ENCODE measurements at regions not wholly inside any gene's neighbourhood (a gene's known extent, or its start where the extent isn't known, plus 50 kb on each side); places are given as distances from the start of the nearest gene placed in this dataset.

DNA sequence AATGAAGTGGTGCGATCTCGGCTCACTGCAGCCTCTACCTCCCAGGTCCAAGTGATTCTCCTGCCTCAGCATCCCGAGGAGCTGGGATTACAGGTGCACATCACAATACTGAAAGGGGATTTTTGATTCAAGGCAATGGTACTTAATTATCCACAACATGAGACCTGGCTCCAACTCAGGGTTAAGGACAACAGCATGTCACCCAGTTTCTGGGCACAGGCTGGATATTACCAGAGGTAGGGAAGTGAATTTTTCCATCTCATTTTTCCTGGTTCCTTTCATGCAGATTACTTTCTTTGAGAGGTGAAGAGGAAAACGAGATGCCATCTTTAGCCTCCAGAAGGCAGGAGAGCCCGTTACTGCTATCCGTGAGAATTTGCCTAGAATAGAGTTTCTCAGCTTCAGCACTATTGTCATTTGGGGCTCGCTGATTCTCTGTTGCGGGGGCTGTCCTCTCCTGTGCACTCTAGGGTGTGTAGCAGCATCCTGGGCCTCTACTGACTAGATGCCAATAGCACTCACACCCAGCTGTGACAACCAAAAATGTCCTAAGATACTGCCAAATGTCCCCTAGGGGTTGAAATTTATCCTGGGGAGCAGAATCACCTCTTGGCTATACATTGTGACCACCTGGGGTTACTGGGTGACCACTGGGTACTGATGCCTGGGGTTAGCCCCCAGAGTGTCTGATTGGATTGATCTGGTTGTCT lies 121.8 kb upstream of the NDP start:
- no peak overlapping the region for H2BK20ac ChIP-seq (ENCODE audit: low read depth, low read length)
- H2BK120ac ChIP-seq (ENCODE audit: low read depth, low read length) = no peak overlapping the region
- no peak overlapping the region for H3K23ac ChIP-seq (ENCODE audit: low read depth, low read length)
- ChIA-PET CTCF (no interaction called here), POLR2A (ENCODE audit: unreplicated experiment) (no interaction called here)
- H3K14ac ChIP-seq (replicated peaks; ENCODE audit: low read depth, low read length) = no peak overlapping the region
- no TSS peak for BruUV-seq (replicated peaks)
- H3K4ac ChIP-seq (ENCODE audit: low read depth, low read length) = no peak overlapping the region
- H3K9me3 ChIP-seq (ENCODE audit: control insufficient read depth, insufficient read depth, low read length) = no peaks in the 10 kb centered on the region
- no peaks in the 10 kb centered on the region for H3K9me1 ChIP-seq (ENCODE audit: insufficient read depth, low read length)
- no peaks in the 10 kb centered on the region for H3K79me1 ChIP-seq (ENCODE audit: low read depth in 1 of 2, low read length in 2 of 2)
- H3K4me1 ChIP-seq (ENCODE audit: control insufficient read depth, insufficient read depth, low read length) = no peaks in the 10 kb centered on the region
- no peak overlapping the region for H2AK5ac ChIP-seq (ENCODE audit: low read depth, low read length)
- dilution Hi-C loops (cut with HindIII; ENCODE audit: low sequenced_read_pairs, unreplicated experiment) = no loop called here
- H3K4me3 ChIP-seq (ENCODE audit: insufficient read depth, low read depth, low read length) = no peak overlapping the region
- no peak overlapping the region for H4K5ac ChIP-seq (ENCODE audit: low read depth, low read length)
- H3K9ac ChIP-seq (ENCODE audit: low read depth, low read length) = no peak overlapping the region
- H3K18ac ChIP-seq (ENCODE audit: low read depth, low read length) = no peak overlapping the region
- no peaks in the 10 kb centered on the region for H3K36me3 ChIP-seq (ENCODE audit: control insufficient read depth, insufficient read depth, low read length)
- H3K27me3 ChIP-seq (ENCODE audit: control insufficient read depth, insufficient read depth, low read length) = peaks cover 8% of the 10 kb centered on the region
- no peak overlapping the region for H2BK5ac ChIP-seq (ENCODE audit: low read depth, low read length, poor library complexity, severe bottlenecking)
- no peak overlapping the region for H3K56ac ChIP-seq (ENCODE audit: extremely low read depth, insufficient read depth, low read length)
- H2BK15ac ChIP-seq (ENCODE audit: low read depth, low read length) = no peak overlapping the region
- no peak overlapping the region for H2AK9ac ChIP-seq (replicated peaks; ENCODE audit: low read depth, low read length, poor library complexity)
- in situ Hi-C loops (cut with MboI; ENCODE audit: low sequenced_read_pairs) = no loop called here
- WGBS, 2 experiments (ENCODE audit: extremely low coverage in 2 of 2, insufficient read length in 1 of 2) = 60% methylated on average over 1 of the region's 8 CpGs; no CpG with 5 or more reads in 1 of the 2 experiments
- H2AFZ ChIP-seq (replicated peaks; ENCODE audit: low read length, poor library complexity) = no peak overlapping the region
- DNase-seq (no peak), ATAC-seq (ENCODE audit: low read depth) (no peak)
- no peaks in the 10 kb centered on the region for H4K20me1 ChIP-seq (ENCODE audit: insufficient read depth, low read length)
- no peak overlapping the region for H4K91ac ChIP-seq (ENCODE audit: insufficient read depth, low read depth, low read length)
- no peak overlapping the region for H3K4me2 ChIP-seq (ENCODE audit: low read depth, low read length)
- H3K27ac ChIP-seq (ENCODE audit: insufficient read depth, low read length) = no peak overlapping the region
- TF ChIP-seq CHD1 (IDR thresholded peaks at IDR 0.05; ENCODE audit: low read depth, low read length) (no peak), SMC3 (IDR thresholded peaks at IDR 0.05; ENCODE audit: low read depth, low read length) (no peak), FOS (IDR thresholded peaks at IDR 0.05; ENCODE audit: low read depth, low read length) (no peak), RCOR1 (IDR thresholded peaks at IDR 0.05; ENCODE audit: insufficient replicate concordance, low read length) (no peak), CTCF (conservative IDR thresholded peaks at IDR 0.05; ENCODE audit: low read depth, low read length) (no peak), MXI1 (IDR thresholded peaks at IDR 0.05; ENCODE audit: borderline replicate concordance, low read depth, low read length) (no peak), NFE2L2 (IDR thresholded peaks at IDR 0.05; ENCODE audit: low read depth, low read length) (no peak), USF2 (IDR thresholded peaks at IDR 0.05; ENCODE audit: low read depth, low read length) (no peak), RFX5 (IDR thresholded peaks at IDR 0.05; ENCODE audit: low read depth, low read length) (no peak)
- TF ChIP-seq, protein P1, sequence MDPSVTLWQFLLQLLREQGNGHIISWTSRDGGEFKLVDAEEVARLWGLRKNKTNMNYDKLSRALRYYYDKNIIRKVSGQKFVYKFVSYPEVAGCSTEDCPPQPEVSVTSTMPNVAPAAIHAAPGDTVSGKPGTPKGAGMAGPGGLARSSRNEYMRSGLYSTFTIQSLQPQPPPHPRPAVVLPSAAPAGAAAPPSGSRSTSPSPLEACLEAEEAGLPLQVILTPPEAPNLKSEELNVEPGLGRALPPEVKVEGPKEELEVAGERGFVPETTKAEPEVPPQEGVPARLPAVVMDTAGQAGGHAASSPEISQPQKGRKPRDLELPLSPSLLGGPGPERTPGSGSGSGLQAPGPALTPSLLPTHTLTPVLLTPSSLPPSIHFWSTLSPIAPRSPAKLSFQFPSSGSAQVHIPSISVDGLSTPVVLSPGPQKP (IDR thresholded peaks at IDR 0.05; ENCODE audit: borderline replicate concordance, low read depth, low read length) = no peak
- intact Hi-C loops (cut with micrococcal nuclease) = no loop called here
- H4K8ac ChIP-seq (ENCODE audit: low read depth in 2 of 2, low read length in 2 of 2) = no peak overlapping the region

Measured in IMR-90 (cell line).